ENCODE measurements at regions not wholly inside any gene's neighbourhood (a gene's known extent, or its start where the extent isn't known, plus 50 kb on each side); places are given as distances from the start of the nearest gene placed in this dataset.

GRCh38 chr1:239711768-239712167, 325.4 kb downstream of the CHRM3 start:
- TF ChIP-seq CTCF (IDR thresholded peaks at IDR 0.05; ENCODE audit: poor library complexity) (no peak), EZH2 (IDR thresholded peaks at IDR 0.05; ENCODE audit: borderline replicate concordance) (no peak)

Measured in hepatocyte (in vitro differentiated cells).